ENCODE measurements at regions not wholly inside any gene's neighbourhood (a gene's known extent, or its start where the extent isn't known, plus 50 kb on each side); places are given as distances from the start of the nearest gene placed in this dataset.
"Not testable (repeated sequence)": the region's sequence is repeated elsewhere in the genome, so short reads cannot be mapped to it uniquely, and the experiment has no call there.

DNA sequence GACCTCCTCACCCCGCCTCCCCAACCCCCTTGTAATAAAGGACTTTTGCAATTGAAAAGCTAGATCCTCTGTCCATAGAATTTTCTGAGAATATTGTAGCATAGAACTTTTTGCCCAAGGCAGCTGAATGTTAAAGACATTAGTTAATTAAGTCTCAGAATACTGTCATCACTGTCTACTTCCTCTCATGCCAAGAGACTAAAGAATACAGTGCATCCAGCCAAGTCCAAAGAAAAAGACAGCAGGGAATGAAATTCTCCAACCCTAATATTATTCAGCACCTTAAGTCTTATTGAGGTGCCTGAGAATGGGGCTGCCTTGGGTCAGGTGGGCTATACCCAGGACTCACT is 313.3 kb upstream of the GATB start:
- no peak for DNase-seq (ENCODE audit: low read depth in 4 of 4, low spot score in 3 of 4)

DNA sequence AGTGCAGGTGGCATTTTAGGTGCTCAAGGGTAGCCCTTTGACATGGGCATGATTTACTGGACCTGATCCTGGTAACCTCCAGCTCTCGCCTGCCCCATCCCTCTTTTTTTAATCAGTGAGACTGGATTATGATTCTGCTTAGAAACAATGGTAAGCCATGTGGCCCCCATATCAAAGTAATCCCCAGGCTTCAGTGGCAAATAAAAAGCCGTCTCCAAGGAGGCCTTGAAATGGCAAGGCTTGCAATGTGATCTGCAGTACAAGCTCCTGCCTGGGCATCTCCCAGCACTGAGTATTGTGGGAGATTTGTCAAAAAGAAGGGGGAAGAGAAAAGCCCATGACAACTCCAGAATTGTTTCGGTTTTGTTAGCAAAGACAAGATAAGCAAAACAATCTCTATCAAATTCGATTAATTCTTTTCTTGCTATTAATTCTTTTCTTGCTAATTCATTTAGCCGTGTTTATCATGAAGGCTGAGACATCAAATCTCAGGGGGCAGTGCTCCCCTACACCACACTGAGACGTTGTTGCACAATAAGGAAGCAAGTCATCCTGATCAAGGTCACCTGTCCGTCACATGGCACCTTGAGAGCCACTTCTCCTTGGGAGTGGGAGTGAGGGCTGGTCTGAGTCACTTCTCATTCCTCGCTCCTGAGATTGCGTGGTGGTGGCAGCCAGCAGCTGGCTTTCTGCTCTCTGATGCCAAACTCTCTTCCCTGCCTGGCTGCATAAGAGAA is 312.7 kb upstream of the GATB start:
- DNase-seq (ENCODE audit: low read depth in 4 of 4, low spot score in 3 of 4) = no peak

- DNase-seq (ENCODE audit: low read depth in 4 of 4, low spot score in 3 of 4) = no peak
Measured at GRCh38 chr4:152072906-152073305, 312.1 kb upstream of the GATB start.

GRCh38 chr4:152072001-152072485 is 311.2 kb upstream of the GATB start:
- no peak for DNase-seq (ENCODE audit: low read depth in 4 of 4, low spot score in 3 of 4)

DNA sequence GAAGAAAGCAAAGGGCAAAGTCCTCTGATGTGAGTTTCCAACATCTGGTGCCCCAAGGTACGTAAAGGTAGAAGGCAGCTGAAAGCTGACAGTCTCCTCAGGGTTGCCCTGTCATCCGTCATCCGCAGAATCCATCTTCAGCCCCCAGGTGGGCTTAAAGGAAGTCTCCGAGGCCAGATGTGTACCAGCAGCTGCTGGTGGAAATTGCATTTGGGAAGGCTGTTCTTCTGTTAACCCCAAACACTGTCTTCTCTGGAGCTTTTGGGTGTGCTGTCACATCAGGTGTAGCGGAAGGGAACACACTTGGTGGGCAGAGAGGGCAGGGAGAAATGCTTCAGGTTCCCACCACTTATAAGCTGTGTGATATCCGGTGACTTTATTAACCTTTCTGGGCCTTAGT is 310.0 kb upstream of the GATB start:
- DNase-seq (ENCODE audit: low read depth in 4 of 4, low spot score in 3 of 4) = no peak

DNA sequence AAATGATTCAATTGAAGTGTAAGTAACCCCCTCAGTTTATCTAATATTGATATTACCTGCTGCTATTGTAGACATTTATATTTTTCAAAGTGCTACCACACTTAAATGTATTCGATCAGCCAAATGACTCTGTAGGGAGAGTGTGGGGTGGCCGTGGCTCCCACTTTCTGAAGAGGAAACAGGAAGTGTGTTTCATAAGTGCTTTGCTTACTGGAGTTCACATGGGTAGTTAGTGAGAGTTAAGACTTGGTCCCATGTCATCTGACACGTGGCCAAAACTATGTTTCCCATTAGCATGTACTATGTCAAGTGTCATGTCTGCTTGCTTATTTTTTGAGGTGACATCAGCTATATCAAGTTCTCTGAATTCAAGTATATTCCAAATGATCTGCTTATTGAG is 308.1 kb upstream of the GATB start:
- no peak for DNase-seq (ENCODE audit: low read depth in 4 of 4, low spot score in 3 of 4)

DNA sequence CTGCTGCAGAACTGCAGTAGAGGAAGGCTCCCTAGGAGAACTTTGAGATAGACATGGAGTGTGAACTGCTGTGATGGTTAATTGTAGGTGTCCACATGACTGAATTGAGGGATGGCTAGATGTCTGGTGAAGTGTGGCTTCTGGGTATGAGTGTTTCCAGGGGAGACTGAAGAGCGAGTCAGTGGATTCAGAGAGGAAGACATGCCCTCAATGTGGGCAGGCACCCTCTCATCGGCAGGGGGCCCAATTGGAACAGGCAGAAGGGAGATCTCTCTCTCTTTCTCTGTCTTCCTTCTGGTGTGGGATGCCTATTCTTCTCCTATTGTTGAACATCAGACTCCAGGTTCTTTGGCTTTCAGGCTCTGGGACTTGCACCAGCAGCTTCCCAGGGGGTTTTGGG is 304.7 kb upstream of the GATB start:
- DNase-seq (ENCODE audit: low read depth in 4 of 4, low spot score in 3 of 4) = no peak

DNA sequence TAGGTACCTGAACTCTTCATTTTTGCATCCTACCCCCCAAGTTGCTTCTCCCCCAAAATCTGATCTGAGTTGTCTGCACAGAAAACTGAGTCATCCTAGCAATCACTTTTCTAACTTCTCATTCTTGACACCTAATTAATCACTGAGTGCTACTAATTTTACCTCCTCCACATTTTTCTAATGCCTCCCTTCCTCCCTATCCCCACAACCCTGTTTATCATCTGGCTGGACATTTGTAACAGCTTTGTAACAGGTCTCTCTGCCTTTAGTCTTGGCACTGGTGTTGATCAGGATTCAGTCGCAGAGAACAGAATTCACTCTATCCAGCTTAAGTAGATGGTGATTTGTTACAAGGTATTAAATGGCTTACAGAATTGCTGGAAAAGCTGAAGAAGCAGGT is 303.9 kb upstream of the GATB start:
- DNase-seq (ENCODE audit: low read depth in 4 of 4, low spot score in 3 of 4) = no peak

DNA sequence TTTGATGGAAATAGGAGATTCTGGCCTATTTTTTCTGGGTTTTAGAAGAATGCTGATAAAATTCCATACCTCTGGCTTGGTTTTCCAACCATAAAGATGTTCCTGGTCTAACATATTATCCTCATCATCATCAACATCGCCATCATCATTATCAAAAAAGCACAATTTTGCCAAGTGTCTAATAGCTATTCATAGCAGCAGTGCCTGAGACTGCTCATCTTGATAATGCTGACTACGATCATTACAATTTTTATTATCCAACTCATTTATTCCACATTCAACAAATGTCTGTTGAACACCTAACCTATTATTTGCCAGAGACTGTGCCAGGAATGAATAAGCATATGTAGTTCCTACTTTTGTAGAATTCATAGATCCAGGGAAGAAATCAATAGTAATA is 303.5 kb upstream of the GATB start:
- DNase-seq (ENCODE audit: low read depth in 4 of 4, low spot score in 3 of 4) = no peak

DNA sequence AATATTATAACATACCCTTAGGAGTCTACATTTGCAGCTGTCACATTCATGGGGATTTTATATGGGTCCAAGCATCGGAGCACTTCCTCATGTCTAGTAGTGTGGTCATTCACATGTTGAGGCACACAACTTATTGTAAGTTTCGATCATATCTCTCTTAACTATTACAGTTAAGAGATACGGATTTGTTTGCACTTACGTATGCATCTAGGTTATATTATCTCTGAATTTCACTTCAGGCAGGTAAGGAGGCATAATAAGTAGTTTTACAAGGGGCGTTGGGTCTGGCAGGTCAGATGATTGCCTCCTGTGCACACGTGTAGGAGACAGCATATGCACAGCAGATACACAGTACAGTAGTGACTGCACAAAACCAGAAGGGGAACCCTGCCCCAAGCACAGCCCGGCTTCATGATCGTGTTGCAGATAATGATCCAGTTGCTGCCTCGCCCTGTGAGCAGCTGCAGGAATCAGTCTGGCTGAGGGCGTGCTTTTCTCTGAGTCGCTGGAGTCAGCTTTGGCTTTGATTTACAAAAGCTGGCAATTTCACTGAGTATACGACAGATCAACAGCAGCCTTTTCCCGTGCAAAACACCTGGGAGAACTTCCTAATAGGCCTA is 302.9 kb upstream of the GATB start:
- no peak for DNase-seq (ENCODE audit: low read depth in 4 of 4, low spot score in 3 of 4)

DNA sequence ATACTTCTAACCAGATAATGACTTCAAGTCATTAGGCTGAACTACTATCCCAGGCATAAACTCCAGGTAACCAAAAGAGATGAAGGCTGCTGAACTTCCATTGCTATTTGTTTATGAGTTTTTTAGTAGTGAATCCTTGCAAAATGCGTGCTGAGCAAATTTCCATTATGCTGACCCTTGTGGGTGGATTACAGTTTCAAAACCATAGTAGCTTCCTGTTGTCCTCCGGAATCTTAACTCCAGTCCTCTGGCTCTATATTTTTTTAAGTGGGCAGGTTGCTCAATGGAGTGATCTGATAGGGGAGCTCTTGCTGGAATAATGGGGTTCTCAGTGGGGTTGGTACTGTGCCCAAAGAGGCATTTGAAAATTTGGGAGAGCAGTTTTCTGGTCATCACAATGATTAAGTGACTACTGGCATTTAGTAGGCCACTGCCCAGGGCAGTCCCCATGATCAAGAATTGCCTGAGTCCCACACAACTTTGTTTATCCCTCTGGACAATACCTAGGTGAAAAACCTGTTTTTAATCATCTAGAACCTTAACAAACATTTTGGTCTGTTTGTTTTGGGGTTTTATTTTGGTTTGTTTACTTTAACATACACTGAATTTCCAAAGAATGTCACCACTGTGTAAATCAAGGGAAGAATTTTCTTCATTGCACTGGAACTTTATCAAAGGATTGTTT is 302.3 kb upstream of the GATB start:
- no peak for DNase-seq (ENCODE audit: low read depth in 4 of 4, low spot score in 3 of 4)

- no peak for DNase-seq (ENCODE audit: low read depth in 4 of 4, low spot score in 3 of 4)
Measured at GRCh38 chr4:152054731-152055130, 293.9 kb upstream of the GATB start.

GRCh38 chr4:152052451-152053057 is 291.7 kb upstream of the GATB start:
- DNase-seq (ENCODE audit: low read depth in 4 of 4, low spot score in 3 of 4) = no peak

GRCh38 chr4:152051332-152051731 is 290.5 kb upstream of the GATB start:
- DNase-seq (ENCODE audit: low read depth in 4 of 4, low spot score in 3 of 4) = not testable (repeated sequence)

DNA sequence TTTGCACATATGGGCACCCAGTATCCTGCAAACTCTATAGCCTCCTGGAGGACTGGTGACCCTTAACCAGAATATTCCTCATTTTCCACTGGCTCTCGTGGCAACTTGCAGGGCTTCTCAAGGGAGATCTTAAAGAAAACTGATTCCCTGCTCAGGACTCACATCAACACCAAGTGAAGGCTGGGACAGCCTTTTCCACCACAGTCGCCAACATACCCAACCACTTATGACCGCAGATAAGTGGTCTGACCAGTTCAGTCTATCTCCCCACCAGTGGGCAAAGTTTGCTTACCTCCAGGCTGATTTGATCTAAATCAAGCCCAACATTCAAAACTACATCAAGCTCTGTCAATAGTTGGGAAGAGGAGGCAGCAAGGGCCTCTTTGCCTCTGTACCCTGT is 289.3 kb upstream of the GATB start:
- no peak for DNase-seq (ENCODE audit: low read depth in 4 of 4, low spot score in 3 of 4)

- no peak for DNase-seq (ENCODE audit: low read depth in 4 of 4, low spot score in 3 of 4)
Measured at GRCh38 chr4:152047451-152047850, 286.6 kb upstream of the GATB start.

DNA sequence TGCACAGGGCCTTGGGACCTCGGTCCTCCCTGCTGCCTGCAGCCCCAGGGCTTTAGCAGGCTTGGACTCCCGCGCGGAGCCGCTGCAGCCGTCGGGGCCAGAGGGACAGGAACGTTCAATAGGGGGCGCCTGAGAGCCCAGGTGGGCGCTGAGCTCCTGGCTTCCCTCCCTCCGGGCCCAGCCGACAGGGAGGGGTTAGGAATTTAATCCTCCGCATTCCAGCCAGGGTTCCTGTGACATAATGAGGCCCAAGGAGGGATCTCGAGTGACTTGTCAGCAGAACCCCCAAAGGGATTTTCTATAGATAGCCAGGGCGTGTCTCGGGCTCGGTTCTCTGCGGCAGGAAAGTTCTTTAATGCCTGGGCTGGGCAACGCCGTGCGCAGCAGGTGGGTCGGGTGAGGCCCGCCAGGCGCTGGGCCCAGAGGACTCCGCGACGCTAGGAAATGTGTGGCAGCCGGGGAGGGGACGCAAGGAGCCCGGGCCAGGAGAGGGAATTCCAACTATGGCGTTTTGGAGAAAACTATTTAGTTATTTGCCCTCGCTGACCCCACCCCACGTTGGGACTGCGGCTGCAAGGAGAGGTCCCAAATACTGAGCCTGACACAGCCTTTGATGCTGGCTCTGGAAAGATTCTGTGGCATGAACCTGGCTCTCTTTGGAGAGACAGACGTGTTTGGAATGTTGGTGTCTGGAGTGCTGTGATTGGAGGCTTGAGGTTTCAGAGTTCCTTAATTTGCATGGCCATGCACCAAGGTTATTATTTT is 285.2 kb upstream of the GATB start:
- peak in 1 of 4 donors; percentile 62 for DNase-seq (ENCODE audit: low read depth in 4 of 4, low spot score in 3 of 4)

GRCh38 chr4:152045449-152045806 is 284.6 kb upstream of the GATB start:
- no peak for DNase-seq (ENCODE audit: low read depth in 4 of 4, low spot score in 3 of 4)

- DNase-seq (ENCODE audit: low read depth in 4 of 4, low spot score in 3 of 4) = no peak
Measured at GRCh38 chr4:152044331-152045036, 283.7 kb upstream of the GATB start.

- no peak for DNase-seq (ENCODE audit: low read depth in 4 of 4, low spot score in 3 of 4)
Measured at GRCh38 chr4:152041295-152041694, 280.5 kb upstream of the GATB start.

Measured in left renal pelvis (tissue), 4 donors.